GM12872 (cell line): ENCODE measurements at regions not wholly inside any gene's neighbourhood (a gene's known extent, or its start where the extent isn't known, plus 50 kb on each side); places are given as distances from the start of the nearest gene placed in this dataset.

Source experiments
- TF ChIP-seq, protein P1 (sequence below): IDR thresholded peaks from 3 replicates; pipeline ENCODE4 v1.5.1; 2011; ENCODE audit warnings: low read depth, mild to moderate bottlenecking, low read length, moderate library complexity; ENCODE audit not compliant: insufficient read depth

- TF ChIP-seq, protein P1, sequence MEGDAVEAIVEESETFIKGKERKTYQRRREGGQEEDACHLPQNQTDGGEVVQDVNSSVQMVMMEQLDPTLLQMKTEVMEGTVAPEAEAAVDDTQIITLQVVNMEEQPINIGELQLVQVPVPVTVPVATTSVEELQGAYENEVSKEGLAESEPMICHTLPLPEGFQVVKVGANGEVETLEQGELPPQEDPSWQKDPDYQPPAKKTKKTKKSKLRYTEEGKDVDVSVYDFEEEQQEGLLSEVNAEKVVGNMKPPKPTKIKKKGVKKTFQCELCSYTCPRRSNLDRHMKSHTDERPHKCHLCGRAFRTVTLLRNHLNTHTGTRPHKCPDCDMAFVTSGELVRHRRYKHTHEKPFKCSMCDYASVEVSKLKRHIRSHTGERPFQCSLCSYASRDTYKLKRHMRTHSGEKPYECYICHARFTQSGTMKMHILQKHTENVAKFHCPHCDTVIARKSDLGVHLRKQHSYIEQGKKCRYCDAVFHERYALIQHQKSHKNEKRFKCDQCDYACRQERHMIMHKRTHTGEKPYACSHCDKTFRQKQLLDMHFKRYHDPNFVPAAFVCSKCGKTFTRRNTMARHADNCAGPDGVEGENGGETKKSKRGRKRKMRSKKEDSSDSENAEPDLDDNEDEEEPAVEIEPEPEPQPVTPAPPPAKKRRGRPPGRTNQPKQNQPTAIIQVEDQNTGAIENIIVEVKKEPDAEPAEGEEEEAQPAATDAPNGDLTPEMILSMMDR, result no peak
Measured at GRCh38 chr10:14425034-14425433, 94.3 kb upstream of the FRMD4A start.

DNA sequence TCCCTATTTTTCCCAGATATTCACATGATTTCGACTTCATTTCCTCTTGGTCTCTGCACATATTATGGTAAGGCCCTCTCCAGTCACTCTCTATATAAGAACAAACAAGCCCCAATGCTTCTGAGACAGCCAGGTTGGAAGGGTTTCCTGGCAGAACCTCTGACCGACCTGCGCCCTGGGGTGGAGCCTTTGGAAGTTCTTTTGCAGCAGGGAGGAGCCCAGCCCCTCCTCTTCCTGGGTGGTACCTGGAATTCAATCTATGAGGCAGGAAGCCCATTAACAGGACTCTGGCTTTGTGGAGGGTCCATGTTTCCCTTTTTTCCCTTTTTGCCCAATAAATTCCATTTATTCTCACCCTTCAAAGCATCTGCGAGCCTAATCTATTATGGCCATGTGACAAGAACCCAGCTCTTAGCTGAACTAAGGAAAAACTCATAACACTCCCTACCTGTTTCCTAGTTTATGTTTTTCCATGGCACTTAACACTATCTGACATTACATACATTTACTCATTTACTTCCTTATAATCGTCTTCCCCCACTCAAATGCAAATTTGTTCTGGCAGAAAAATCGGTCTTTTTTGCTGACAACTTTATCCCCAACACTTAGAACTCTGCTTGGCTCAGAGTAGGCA lies 92.5 kb upstream of the FRMD4A start:
- TF ChIP-seq, protein P1, result no peak

DNA sequence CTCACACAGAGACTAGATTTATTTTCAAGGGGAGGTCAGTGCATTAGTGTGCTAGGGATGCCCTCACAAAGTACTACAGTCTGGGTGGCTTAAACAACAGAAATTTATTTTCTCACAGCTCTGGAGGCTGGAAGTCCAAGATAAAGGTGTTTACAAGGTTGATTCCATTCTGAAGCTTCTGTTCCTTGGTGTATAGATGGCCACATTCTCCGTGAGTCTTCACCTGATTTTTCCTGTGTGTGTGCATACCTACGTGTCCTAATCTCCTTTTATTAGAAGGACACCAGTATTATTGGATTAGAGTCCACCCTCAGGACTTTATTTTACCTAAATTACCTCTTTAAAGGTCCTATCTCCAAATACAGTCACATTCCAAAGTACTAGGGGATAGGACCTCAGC lies 91.7 kb upstream of the FRMD4A start:
- TF ChIP-seq, protein P1, result no peak

GRCh38 chr10:14421941-14422340 lies 91.2 kb upstream of the FRMD4A start:
- TF ChIP-seq, protein P1, result no peak

- TF ChIP-seq, protein P1, result no peak
Measured at GRCh38 chr10:14416308-14416700, 85.6 kb upstream of the FRMD4A start.

- TF ChIP-seq, protein P1, result no peak
Measured at GRCh38 chr10:14415676-14416307, 85.1 kb upstream of the FRMD4A start.

DNA sequence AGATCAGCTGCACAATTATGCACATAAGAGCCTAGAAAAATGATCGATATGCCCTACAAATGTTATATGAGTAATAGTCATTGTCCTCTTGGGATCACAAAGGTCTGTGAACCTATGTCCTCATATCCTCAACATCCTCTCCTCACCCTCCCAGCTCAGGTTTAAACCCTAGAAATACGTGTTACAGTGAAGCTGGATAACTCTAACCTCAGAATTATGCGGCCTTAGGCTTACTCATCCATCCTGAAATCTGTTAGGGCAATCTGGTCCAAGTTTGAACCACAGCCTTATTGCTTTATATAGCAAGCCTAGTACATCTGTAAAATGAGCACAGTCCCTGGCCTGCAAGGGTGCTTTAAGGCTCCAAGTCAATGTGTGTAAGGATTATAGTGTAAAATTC lies 84.2 kb upstream of the FRMD4A start:
- TF ChIP-seq, protein P1, result no peak

- TF ChIP-seq, protein P1, result no peak
Measured at GRCh38 chr10:14413523-14413922, 82.8 kb upstream of the FRMD4A start.
